ENCODE measurements at regions not wholly inside any gene's neighbourhood (a gene's known extent, or its start where the extent isn't known, plus 50 kb on each side); places are given as distances from the start of the nearest gene placed in this dataset.

GRCh38 chr11:8757047-8757446, 74.5 kb downstream of the RPL27A start:
- no peaks in the 10 kb centered on the region for H3K36me3 ChIP-seq (ENCODE audit: control insufficient read depth, low read length)
- H3K27me3 ChIP-seq (ENCODE audit: control insufficient read depth, low read length): peaks cover 18% of the 10 kb centered on the region
- H3K4me2 ChIP-seq (ENCODE audit: low read length): no peak overlapping the region
- TF ChIP-seq CTCF (IDR thresholded peaks at IDR 0.05; ENCODE audit: low read depth, low read length, poor library complexity, severe bottlenecking) (no peak), EZH2phosphoT487 (IDR thresholded peaks at IDR 0.05; ENCODE audit: borderline replicate concordance, low read length) (no peak)
- H3K4me1 ChIP-seq (ENCODE audit: control insufficient read depth, low read length): no peaks in the 10 kb centered on the region
- no peak overlapping the region for H3K27ac ChIP-seq (ENCODE audit: low read depth, low read length)
- H3K9me2 ChIP-seq (replicated peaks; ENCODE audit: control insufficient read depth, low read length): no peaks in the 10 kb centered on the region
- no peaks in the 10 kb centered on the region for H4K20me1 ChIP-seq (ENCODE audit: control insufficient read depth, insufficient read depth, low read depth, low read length)
- H3K9me3 ChIP-seq (ENCODE audit: control insufficient read depth, insufficient read depth, low read length): no peaks in the 10 kb centered on the region
- no peaks in the 10 kb centered on the region for H3K79me2 ChIP-seq (ENCODE audit: control insufficient read depth, low read length)
- no peak overlapping the region for H3K4me3 ChIP-seq (ENCODE audit: low read length)
- no peaks in the 10 kb centered on the region for H3F3A ChIP-seq (ENCODE audit: control insufficient read depth, insufficient read depth)

- Histone ChIP-seq H4K20me1 (ENCODE audit: control insufficient read depth, insufficient read depth, low read depth, low read length) (no peaks in the 10 kb centered on the region), H3K27ac (ENCODE audit: low read depth, low read length) (no peak overlapping the region), H3K9me2 (replicated peaks; ENCODE audit: control insufficient read depth, low read length) (no peaks in the 10 kb centered on the region), H3K36me3 (ENCODE audit: control insufficient read depth, low read length) (no peaks in the 10 kb centered on the region), H3K4me3 (ENCODE audit: low read length) (no peak overlapping the region), H3F3A (ENCODE audit: control insufficient read depth, insufficient read depth) (no peaks in the 10 kb centered on the region), H3K79me2 (ENCODE audit: control insufficient read depth, low read length) (no peaks in the 10 kb centered on the region), H3K27me3 (ENCODE audit: control insufficient read depth, low read length) (peaks cover 18% of the 10 kb centered on the region), H3K4me2 (ENCODE audit: low read length) (no peak overlapping the region), H3K4me1 (ENCODE audit: control insufficient read depth, low read length) (no peaks in the 10 kb centered on the region), H3K9me3 (ENCODE audit: control insufficient read depth, insufficient read depth, low read length) (no peaks in the 10 kb centered on the region)
- no peak for TF ChIP-seq EZH2phosphoT487 (IDR thresholded peaks at IDR 0.05; ENCODE audit: borderline replicate concordance, low read length)
- TF ChIP-seq CTCF (IDR thresholded peaks at IDR 0.05; ENCODE audit: low read depth, low read length, poor library complexity, severe bottlenecking): no peak
Observed at GRCh38 chr11:8757533-8757932, 74.9 kb downstream of the RPL27A start.

- no peaks in the 10 kb centered on the region for H3K36me3 ChIP-seq (ENCODE audit: control insufficient read depth, low read length)
- no peaks in the 10 kb centered on the region for H4K20me1 ChIP-seq (ENCODE audit: control insufficient read depth, insufficient read depth, low read depth, low read length)
- H3K4me3 ChIP-seq (ENCODE audit: low read length): no peak overlapping the region
- H3F3A ChIP-seq (ENCODE audit: control insufficient read depth, insufficient read depth): no peaks in the 10 kb centered on the region
- H3K9me3 ChIP-seq (ENCODE audit: control insufficient read depth, insufficient read depth, low read length): no peaks in the 10 kb centered on the region
- no peak overlapping the region for H3K27ac ChIP-seq (ENCODE audit: low read depth, low read length)
- H3K27me3 ChIP-seq (ENCODE audit: control insufficient read depth, low read length): peaks cover 18% of the 10 kb centered on the region
- H3K4me1 ChIP-seq (ENCODE audit: control insufficient read depth, low read length): no peaks in the 10 kb centered on the region
- TF ChIP-seq CTCF (IDR thresholded peaks at IDR 0.05; ENCODE audit: low read depth, low read length, poor library complexity, severe bottlenecking): no peak
- no peak for TF ChIP-seq EZH2phosphoT487 (IDR thresholded peaks at IDR 0.05; ENCODE audit: borderline replicate concordance, low read length)
- no peak overlapping the region for H3K4me2 ChIP-seq (ENCODE audit: low read length)
- H3K9me2 ChIP-seq (replicated peaks; ENCODE audit: control insufficient read depth, low read length): no peaks in the 10 kb centered on the region
- H3K79me2 ChIP-seq (ENCODE audit: control insufficient read depth, low read length): no peaks in the 10 kb centered on the region
Observed at GRCh38 chr11:8758619-8759169, 76.1 kb downstream of the RPL27A start.
